Dedifferentiated amniotic fluid mesenchymal stem cell (primary cell): ENCODE measurements at regions not wholly inside any gene's neighbourhood (a gene's known extent, or its start where the extent isn't known, plus 50 kb on each side); places are given as distances from the start of the nearest gene placed in this dataset.

Experiments used
- DNase-seq: peaks from one replicate; pipeline ENCODE4 v3.0.0-alpha.2; 2016; ENCODE audit errors: extremely low spot score

DNA sequence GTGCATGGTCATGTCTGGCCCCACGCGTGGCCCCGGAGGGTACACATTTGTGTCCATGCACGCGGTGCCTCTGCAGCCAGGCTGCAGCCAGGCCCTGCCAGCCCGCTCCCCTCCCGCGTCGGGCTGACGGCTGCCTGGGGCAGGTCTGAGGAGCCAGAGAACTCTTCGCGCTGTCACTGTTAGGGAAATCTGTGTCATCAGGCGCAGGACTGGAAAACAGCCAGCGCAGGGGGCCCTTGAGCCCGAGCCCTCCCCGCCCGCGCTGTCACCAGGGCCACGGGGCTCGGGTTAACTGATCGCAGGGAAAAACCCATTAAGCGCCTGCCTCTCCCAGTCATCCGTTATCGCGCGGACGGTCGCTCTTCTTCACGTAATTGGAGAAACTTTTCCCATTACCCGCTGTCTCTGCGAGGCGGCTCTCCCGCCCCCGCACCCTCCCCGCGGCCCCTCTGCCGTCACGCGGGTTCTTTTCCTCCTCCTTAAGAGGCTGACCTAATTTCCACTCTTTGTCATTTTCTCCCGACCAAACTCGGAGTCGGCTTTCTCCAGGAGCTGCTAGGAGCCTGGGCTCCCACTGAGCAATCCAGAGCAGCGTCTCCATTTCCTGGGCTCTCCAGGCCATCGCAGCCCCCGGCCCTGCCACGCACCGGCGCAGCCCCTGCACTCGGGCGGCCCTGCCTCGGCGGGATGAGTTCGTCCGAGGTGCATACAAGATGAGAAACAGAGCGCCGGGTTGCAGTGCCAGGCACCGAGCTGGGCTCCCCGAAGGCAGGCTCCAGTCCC lies 57.5 kb upstream of the PRR23E start:
- DNase-seq, result peak; percentile 16

DNA sequence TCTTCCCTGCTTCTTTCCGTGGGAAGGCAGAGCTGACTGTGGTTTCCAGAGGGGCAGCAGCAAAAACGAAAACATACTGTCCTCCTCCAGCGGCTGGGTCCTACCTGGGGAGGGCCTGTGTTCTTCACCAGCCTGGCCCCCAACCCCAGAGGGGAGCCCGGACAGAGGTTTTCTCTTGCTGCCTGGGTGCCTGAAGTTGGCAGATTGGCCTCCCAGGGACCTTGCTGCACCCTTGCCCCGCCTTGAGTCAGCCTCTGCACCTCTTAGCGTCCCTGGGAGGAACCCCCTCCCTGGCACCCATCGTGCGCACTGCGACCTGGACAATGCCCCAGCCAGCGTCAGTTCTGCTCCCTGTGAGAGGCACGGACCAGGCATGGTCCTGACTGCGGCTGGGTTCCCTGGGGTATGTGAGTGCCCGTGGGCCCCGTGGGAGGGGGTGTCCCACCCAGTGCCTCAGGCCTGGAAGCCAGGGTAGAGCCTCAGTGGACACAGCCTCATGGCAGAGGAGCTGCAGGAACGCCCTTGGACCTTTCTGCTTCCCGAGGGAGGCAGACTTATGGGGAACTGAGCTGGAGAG lies 56.8 kb upstream of the PRR23E start:
- no peak for DNase-seq

DNA sequence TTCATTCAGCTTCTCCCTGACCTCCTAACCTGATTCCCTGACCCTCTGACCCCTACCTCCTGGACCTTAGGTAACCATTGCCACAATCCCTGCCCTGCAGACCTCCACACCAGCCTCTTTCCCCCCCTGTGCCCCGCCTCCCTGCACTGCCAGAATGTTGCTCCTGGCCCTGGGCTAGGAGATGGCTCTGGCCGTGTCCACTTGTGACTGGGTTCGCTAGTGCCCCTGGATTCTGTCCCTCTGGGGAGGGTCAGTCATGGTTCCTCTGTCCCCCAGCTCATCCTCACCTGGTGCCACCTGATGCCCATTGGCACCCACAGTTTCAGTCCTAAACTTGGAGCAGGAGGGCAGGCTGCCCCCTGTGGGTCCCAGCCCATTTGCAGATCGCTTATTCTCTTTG lies 56.2 kb upstream of the PRR23E start:
- no peak for DNase-seq

DNA sequence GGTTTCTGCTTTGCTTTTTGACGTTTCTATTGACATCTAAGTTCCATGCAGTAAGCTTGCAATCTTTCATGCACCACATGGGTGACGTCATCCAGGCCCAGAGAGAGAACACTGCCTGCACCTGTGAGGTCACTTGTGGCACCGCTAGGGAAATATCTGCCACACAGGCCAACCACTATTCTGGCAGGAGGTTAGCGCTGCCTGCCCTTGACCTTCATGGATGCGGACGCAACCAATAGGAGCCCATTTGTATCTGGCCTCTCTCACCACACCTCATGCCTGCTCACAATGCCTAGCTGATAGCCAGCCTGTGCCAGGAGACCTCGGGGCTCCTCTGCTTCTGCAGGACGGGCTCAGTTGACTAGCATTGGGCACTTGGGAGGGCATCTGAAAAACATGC lies 55.8 kb upstream of the PRR23E start:
- DNase-seq, result no peak

DNA sequence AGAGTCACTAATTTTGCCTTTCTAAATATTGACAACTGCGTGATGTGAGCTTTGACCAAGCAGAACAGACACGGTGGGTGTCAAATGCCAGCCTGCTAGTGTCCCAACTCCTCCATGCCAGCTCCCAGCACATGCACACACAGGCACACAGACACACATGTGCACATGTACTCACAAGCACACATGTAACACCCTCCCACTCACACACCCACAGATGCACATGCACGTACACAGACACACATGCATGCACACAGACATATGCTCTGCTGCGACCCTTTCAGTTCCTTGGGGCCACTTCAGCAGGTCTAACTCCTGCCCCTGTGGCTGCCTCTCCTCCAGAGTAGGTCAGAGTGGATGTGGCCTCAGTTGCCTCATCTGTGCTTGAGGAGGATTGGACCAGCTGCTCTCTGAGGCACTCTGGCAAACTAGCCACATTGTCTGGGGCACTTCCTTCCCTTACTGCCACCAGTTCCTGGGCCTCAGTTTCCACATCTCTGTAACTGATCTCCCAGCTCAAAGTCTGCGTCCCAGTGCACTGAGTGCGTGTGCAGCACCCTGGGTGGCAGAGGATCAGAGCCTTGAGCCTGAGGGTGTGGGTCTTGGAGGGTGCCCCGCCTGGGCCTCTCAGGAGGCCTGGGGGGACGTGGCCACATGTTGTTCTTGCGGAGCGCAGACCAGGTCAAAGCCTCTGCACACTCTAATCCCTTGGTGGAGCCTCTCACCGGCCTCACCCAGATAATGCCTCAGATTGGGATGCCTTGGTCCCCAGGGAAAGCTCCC lies 55.0 kb upstream of the PRR23E start:
- no peak for DNase-seq

DNA sequence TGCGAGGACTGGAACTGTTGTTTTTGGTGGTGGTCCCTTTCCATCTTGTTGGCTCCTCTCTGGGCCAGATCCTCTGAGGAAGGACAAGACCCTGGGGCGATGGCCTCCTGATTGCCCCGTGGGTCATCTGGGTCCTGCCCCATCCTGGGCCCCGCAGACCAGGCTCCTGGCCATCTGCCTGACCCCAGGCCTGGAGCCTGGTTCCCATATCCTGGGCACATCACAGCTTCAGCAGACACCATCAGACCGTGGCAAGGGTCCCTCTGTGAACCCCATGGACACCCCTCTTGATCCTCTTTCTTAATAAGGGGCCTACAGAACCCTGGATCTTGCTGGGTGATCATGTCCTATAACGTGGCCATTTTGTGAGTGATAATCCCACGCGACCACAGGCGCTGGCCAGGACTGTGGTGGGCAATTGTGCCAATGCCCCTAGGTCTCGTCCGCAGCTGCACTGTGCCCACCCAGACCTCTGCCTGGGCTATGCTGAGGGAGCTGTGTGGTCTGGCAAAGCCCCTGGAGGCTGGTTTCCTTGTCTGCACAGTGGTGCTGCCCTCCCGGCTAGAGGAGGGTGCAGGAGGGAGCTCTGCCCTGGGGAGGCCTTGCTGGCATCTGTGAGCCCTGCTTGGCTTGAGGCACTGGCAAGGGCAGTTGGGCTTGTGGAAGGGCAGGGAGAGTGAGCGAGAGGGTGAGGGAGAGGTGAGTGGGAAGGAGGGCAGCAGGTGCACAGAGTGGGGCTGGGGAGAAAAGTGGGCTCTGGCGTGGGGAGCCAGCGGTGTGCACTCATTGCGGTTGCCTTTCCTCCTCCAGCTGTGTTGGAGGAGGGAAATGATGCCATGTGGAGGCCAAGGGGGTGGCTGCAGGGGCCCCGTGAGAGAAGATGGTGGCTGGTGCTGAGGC lies 53.1 kb upstream of the PRR23E start:
- DNase-seq, result no peak

DNA sequence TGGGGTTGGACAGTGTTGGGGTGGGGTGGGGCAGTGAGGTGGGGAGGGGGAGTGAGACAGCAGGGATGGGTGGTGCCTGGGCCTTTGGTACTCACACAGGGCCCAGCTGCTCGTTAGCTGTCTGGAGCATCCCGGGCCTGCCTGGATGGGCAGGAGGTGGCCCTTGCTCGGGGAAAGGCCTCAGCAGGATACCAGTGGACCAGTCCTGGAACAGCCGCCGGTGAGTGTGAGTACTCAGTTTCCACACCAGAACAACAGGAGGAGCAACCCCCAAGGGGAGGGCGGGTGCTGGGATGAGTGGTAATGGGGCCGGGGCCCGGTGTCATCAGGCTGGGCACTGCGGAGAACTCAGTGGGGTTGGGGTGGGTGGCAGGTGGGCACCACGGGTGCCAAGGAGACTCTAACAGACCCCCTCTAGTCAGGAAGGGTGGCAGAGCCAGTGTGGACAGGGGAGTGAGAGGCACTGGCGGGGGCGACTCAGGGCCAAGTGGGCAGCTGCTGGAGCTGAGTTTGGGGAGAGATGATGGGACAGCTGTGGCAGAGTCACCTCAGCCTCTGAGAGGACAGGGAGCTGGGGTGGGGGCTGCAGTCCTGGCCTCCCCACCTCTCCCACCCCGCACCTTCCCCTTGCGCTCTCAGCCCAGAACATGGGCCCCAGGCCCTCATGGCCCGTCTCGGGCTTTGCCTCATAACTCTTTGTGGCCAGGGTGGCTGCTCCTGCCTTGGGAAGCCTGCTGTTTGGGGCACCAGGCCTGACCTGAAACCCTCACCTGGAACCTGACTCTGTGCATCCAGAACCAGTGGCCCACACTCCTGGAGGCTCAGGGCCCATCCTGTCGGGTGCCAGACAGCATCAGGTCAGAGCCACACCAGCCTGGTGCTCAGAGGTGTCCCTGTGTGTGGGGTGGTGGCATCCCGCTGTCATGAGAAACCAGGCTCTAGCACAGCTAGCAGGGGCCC lies 52.1 kb upstream of the PRR23E start:
- DNase-seq, result no peak

DNA sequence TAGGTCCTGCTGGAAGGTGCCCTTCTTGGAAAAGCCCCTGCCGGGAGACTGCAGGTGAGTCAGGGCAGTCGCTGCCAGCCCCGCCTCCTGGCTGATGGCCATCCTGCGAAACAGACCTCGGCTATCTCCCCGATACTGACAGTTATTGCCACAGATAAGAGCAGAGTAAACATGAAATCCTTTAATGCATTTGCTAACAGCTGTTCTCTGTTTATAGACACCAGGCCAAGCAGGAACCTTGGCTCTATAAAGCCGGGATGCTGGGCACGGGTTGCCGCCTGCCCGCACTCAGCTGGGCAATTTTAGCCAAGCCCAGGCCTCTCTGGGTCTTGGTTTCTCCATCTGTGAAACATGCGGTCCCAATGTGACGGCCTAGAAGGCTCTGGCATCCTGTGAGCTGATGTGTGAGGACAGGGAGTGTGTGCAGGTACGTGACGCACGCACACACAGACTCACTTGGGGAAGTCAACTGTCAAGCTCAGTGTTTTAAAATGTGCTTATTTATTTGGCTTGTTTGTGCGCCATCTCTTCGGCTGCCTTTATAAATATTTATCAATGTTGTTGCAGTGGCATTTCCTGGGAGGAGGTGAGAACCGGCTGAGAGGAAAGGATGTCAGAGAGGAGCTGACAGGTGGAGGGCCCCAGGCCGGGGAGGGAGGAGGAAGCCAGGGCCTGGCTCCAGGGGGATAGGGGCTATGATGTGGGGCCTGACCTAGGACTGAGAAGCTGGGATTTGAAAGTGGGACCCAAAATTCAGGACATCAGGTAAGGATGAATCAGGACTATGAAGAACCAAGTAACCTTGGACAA lies 50.8 kb upstream of the PRR23E start:
- DNase-seq, result no peak
